H1 (cell line): ENCODE measurements at regions not wholly inside any gene's neighbourhood (a gene's known extent, or its start where the extent isn't known, plus 50 kb on each side); places are given as distances from the start of the nearest gene placed in this dataset.

Experiments used
- CTCF ChIA-PET: fragments of 300-600 bp; sonication (Branson Sonifier 250); formaldehyde crosslinking; loops from one replicate; lab custom pipeline; 2021; ENCODE audit not compliant: partially characterized antibody; lab: Charles Lee
- POLR2A ChIA-PET: fragments of 300-600 bp; sonication (Branson Sonifier 250); formaldehyde crosslinking; loops from one replicate; lab custom pipeline; 2021; ENCODE audit warnings: inconsistent platforms; ENCODE audit not compliant: partially characterized antibody; lab: Charles Lee
- DNase-seq, 2 experiments: peaks; one replicate each; pipeline versions ENCODE4 v3.0.0 to v3.0.0-alpha.2; 2010 to 2022; ENCODE audit warnings: low spot score in 2 of 2, low read depth in 1 of 2, mixed read lengths in 1 of 2
- FAIRE-seq: peaks from 2 replicates; lab custom pipeline; 2011; peaks lifted over from hg19 to GRCh38; lab: Jason Lieb, UNC
- H2AFZ ChIP-seq: 2 replicates; pipeline ENCODE4 v1.8.1; 2012; ENCODE audit warnings: low read length, inconsistent platforms
- H2AK5ac ChIP-seq: 2 replicates; pipeline ENCODE4 v1.6.1; 2013; ENCODE audit warnings: low read depth, low read length
- H2BK120ac ChIP-seq: replicated peaks from 2 replicates; pipeline ENCODE3; 2013; ENCODE audit warnings: low read depth, low read length, inconsistent platforms
- H2BK12ac ChIP-seq: 2 replicates; pipeline ENCODE4 v1.6.1; 2013; ENCODE audit warnings: low read depth, low read length
- H2BK15ac ChIP-seq: 2 replicates; pipeline ENCODE4 v1.6.1; 2013; ENCODE audit warnings: low read length
- H2BK20ac ChIP-seq: 2 replicates; pipeline ENCODE4 v1.6.1; 2013; ENCODE audit warnings: low read length
- H2BK5ac ChIP-seq: 2 replicates; pipeline ENCODE4 v1.6.1; 2013; ENCODE audit warnings: low read depth, low read length
- H3K14ac ChIP-seq: 2 replicates; pipeline ENCODE4 v1.6.1; 2013; ENCODE audit warnings: inconsistent platforms; ENCODE audit not compliant: insufficient read length
- H3K18ac ChIP-seq: 2 replicates; pipeline ENCODE4 v1.6.1; 2013; ENCODE audit warnings: low read length; ENCODE audit errors: extremely low read depth
- H3K23ac ChIP-seq: 2 replicates; pipeline ENCODE4 v1.6.1; 2013; ENCODE audit warnings: inconsistent platforms; ENCODE audit not compliant: insufficient read length
- H3K23me2 ChIP-seq: 2 replicates; pipeline ENCODE4 v1.6.1; 2013; ENCODE audit warnings: low read depth, low read length
- H3K27ac ChIP-seq: 2 replicates; pipeline ENCODE4 v1.6.1; 2011; ENCODE audit warnings: low read depth, low read length, inconsistent platforms
- H3K27me3 ChIP-seq, 4 experiments: replicated peaks in 1 of 4; 1 replicate in 1 of 4; 2 replicates in 3 of 4; pipeline versions ENCODE4 v1.6.1 to v1.8.1; 2011 to 2013; ENCODE audit warnings: low read length in 3 of 4, mild to moderate bottlenecking in 3 of 4, inconsistent platforms in 2 of 4, mixed read lengths in 2 of 4, moderate library complexity in 1 of 4; ENCODE audit not compliant: control insufficient read depth in 3 of 4, insufficient read depth in 3 of 4; ENCODE audit errors: extremely low read depth in 1 of 4
- H3K36me3 ChIP-seq, 4 experiments: 2 replicates each; pipeline versions ENCODE4 v1.6.1 to v1.8.1; 2011 to 2013; ENCODE audit warnings: mild to moderate bottlenecking in 4 of 4, low read length in 3 of 4, moderate library complexity in 2 of 4, control low read depth in 1 of 4, inconsistent platforms in 1 of 4; ENCODE audit not compliant: insufficient read depth in 4 of 4, control insufficient read depth in 2 of 4
- H3K4ac ChIP-seq: replicated peaks from 2 replicates; pipeline ENCODE3; 2013; ENCODE audit warnings: low read length, low read depth, mixed read lengths, inconsistent platforms; ENCODE audit not compliant: insufficient read length
- H3K4me1 ChIP-seq, 4 experiments: replicated peaks in 1 of 4; 1 replicate in 1 of 4; 2 replicates in 3 of 4; pipeline versions ENCODE4 v1.6.1 to v1.8.1; 2011 to 2013; ENCODE audit warnings: low read length in 3 of 4, inconsistent platforms in 2 of 4, mixed read lengths in 1 of 4; ENCODE audit not compliant: insufficient read depth in 4 of 4, control insufficient read depth in 3 of 4
- H3K4me2 ChIP-seq, 2 experiments: 2 replicates each; pipeline versions ENCODE4 v1.6.1 to v1.8.1; 2011 to 2013; ENCODE audit warnings: low read depth in 2 of 2, low read length in 2 of 2, control low read depth in 1 of 2, inconsistent platforms in 1 of 2, mild to moderate bottlenecking in 1 of 2; ENCODE audit not compliant: insufficient read depth in 1 of 2
- H3K4me3 ChIP-seq, 4 experiments: fragments of 200-600, 300-600 bp in 1 of 4; sonication (generic), shearing (Covaris generic), sonication (Bioruptor Twin) in 1 of 4; 2 replicates each; pipeline versions ENCODE4 v1.5.1 to v1.8.1; 2011 to 2016; ENCODE audit warnings: low read length in 4 of 4, low read depth in 3 of 4, control low read depth in 2 of 4, inconsistent platforms in 2 of 4, mild to moderate bottlenecking in 2 of 4, mixed read lengths in 1 of 4, moderate library complexity in 1 of 4; ENCODE audit not compliant: insufficient read depth in 2 of 4; ENCODE audit errors: extremely low read depth in 1 of 4
- H3K56ac ChIP-seq: replicated peaks from 2 replicates; pipeline ENCODE3; 2013; ENCODE audit warnings: low read depth, mild to moderate bottlenecking, mixed read lengths, low read length, inconsistent platforms; ENCODE audit not compliant: insufficient read length
- H3K79me1 ChIP-seq: 2 replicates; pipeline ENCODE4 v1.6.1; 2013; ENCODE audit warnings: low read depth, low read length, control low read depth
- H3K79me2 ChIP-seq, 2 experiments: 2 replicates each; pipeline versions ENCODE4 v1.6.1 to v1.8.1; 2012 to 2013; ENCODE audit warnings: low read length in 2 of 2, mild to moderate bottlenecking in 2 of 2, inconsistent platforms in 1 of 2; ENCODE audit not compliant: insufficient read depth in 2 of 2, control insufficient read depth in 1 of 2
- H3K9ac ChIP-seq, 4 experiments: replicated peaks in 1 of 4; 1 replicate in 1 of 4; 2 replicates in 3 of 4; pipeline versions ENCODE4 v1.6.1 to v1.8.1; 2011 to 2013; ENCODE audit warnings: low read depth in 3 of 4, low read length in 3 of 4, control low read depth in 2 of 4, mild to moderate bottlenecking in 2 of 4, moderate library complexity in 2 of 4, inconsistent platforms in 1 of 4; ENCODE audit errors: extremely low read depth in 1 of 4
- H3K9me3 ChIP-seq, 2 experiments: 2 replicates each; pipeline versions ENCODE4 v1.6.1 to v1.8.1; 2012 to 2013; ENCODE audit warnings: mild to moderate bottlenecking in 2 of 2, moderate library complexity in 2 of 2, control low read depth in 1 of 2, inconsistent platforms in 1 of 2, low read depth in 1 of 2, low read length in 1 of 2, mixed read lengths in 1 of 2; ENCODE audit not compliant: insufficient read depth in 2 of 2
- H4K20me1 ChIP-seq, 2 experiments: replicated peaks in 1 of 2; 2 replicates each; pipeline versions ENCODE3 to v1.8.1; 2011 to 2013; ENCODE audit warnings: inconsistent platforms in 2 of 2, low read length in 2 of 2, mild to moderate bottlenecking in 1 of 2; ENCODE audit not compliant: insufficient read depth in 2 of 2, control insufficient read depth in 1 of 2
- H4K5ac ChIP-seq: 2 replicates; pipeline ENCODE4 v1.6.1; 2013; ENCODE audit warnings: low read length, low read depth, mixed read lengths, inconsistent platforms; ENCODE audit not compliant: insufficient read length
- H4K8ac ChIP-seq: 2 replicates; pipeline ENCODE4 v1.8.0; 2013; ENCODE audit warnings: mild to moderate bottlenecking, moderate library complexity, low read length, inconsistent platforms; ENCODE audit not compliant: insufficient read depth; ENCODE audit errors: extremely low read depth
- H4K91ac ChIP-seq: replicated peaks from 2 replicates; pipeline ENCODE3; 2013; ENCODE audit warnings: low read length, mixed read lengths, inconsistent platforms; ENCODE audit not compliant: insufficient read length
- CEBPB ChIP-seq: IDR thresholded peaks from 2 replicates; pipeline ENCODE4 v1.6.1; 2012; ENCODE audit warnings: low read depth, low read length
- POLR2AphosphoS5 ChIP-seq: IDR thresholded peaks from 2 replicates; pipeline ENCODE4 v1.6.1; 2011; ENCODE audit warnings: low read depth, low read length
- RAD21 ChIP-seq, 2 experiments: IDR thresholded peaks in 1 of 2; conservative IDR thresholded peaks in 1 of 2; 2 replicates each; pipeline ENCODE4 v1.6.1; 2011; ENCODE audit warnings: low read depth in 2 of 2, low read length in 2 of 2, improper control_type of control experiment in 1 of 2, inconsistent platforms in 1 of 2, mild to moderate bottlenecking in 1 of 2, moderate library complexity in 1 of 2
- SIX5 ChIP-seq: IDR thresholded peaks from 2 replicates; pipeline ENCODE4 v1.6.1; 2011; ENCODE audit warnings: mild to moderate bottlenecking, low read depth, low read length
- WGBS, 2 experiments: shearing (Covaris generic) in 1 of 2; methylation state at CpG; one replicate each; pipeline versions ENCODE4 v1.1.6 to v1.1.7; 2013 to 2015; ENCODE audit warnings: low lambda C conversion rate in 2 of 2, mixed read lengths in 2 of 2, inconsistent platforms in 1 of 2, low coverage in 1 of 2, missing lambda C conversion rate in 1 of 2; ENCODE audit not compliant: insufficient replicate concordance in 2 of 2, insufficient coverage in 1 of 2, insufficient read length in 1 of 2; ENCODE audit errors: extremely low coverage in 1 of 2, missing lambda C conversion rate in 1 of 2; 5-methylcytosine and 5-hydroxymethylcytosine counted together

- Histone ChIP-seq H2BK5ac (no peak overlapping the region), H3K9me3 (no peaks in the 10 kb centered on the region), H3K56ac (no peak overlapping the region), H4K91ac (no peak overlapping the region), H2BK12ac (no peak overlapping the region), H4K8ac (no peak overlapping the region), H4K5ac (no peak overlapping the region), H3K79me1 (no peaks in the 10 kb centered on the region), H2BK20ac (no peak overlapping the region), H2BK15ac (no peak overlapping the region), H3K23me2 (peaks cover 2% of the 10 kb centered on the region; the same call in 1 of the 2 replicates), H3K4me3 (no peak overlapping the region), H4K20me1 (no peaks in the 10 kb centered on the region), H3K18ac (no peak overlapping the region), H3K27ac (no peak overlapping the region), H3K4me2 (no peak overlapping the region), H3K23ac (no peak overlapping the region), H3K14ac (no peak overlapping the region), H3K9ac (no peak overlapping the region), H2BK120ac (no peak overlapping the region), H3K27me3 (no peaks in the 10 kb centered on the region), H2AK5ac (no peak overlapping the region), H3K36me3 (no peaks in the 10 kb centered on the region), H3K4me1 (no peaks in the 10 kb centered on the region), H3K79me2 (no peaks in the 10 kb centered on the region), H3K4ac (no peak overlapping the region), H2AFZ (no peak overlapping the region)
- FAIRE-seq (no peak), DNase-seq (no peak)
- ChIA-PET CTCF (no interaction called here), POLR2A (no interaction called here)
- WGBS, 2 experiments: 88% methylated on average over 3 of the region's 3 CpGs; no CpG with 5 or more reads in 1 of the 2 experiments
- no peak for TF ChIP-seq SIX5
- no peak for TF ChIP-seq RAD21 (IDR thresholded peaks at IDR 0.05 in 1 of 2, conservative IDR thresholded peaks at IDR 0.05 in 1 of 2; ENCODE audit: low read depth in 2 of 2, low read length in 2 of 2)
- TF ChIP-seq CEBPB: no peak
- no peak for TF ChIP-seq POLR2AphosphoS5
These were observed 141.7 kb downstream of the GPAT3 start for GRCh38 chr4:83677656-83678055.
